Liver (tissue), 8 donors: ENCODE measurements at regions not wholly inside any gene's neighbourhood (a gene's known extent, or its start where the extent isn't known, plus 50 kb on each side); places are given as distances from the start of the nearest gene placed in this dataset.

Source experiments
- DNase-seq: peaks from one replicate; pipeline ENCODE4 v3.0.0-alpha.2; 2017; ENCODE audit warnings: low spot score
- H3K27ac ChIP-seq, 2 donors: one replicate each; pipeline ENCODE4 v1.7.0; 2013; ENCODE audit warnings: inconsistent platforms in 2 of 2, low read length in 2 of 2, control low read depth in 1 of 2, low read depth in 1 of 2, mild to moderate bottlenecking in 1 of 2
- H3K27me3 ChIP-seq, 4 donors: one replicate each; pipeline versions ENCODE4 v1.6.1 to v1.7.0; 2013; ENCODE audit warnings: low read length in 3 of 4, inconsistent platforms in 1 of 4, mild to moderate bottlenecking in 1 of 4, moderate library complexity in 1 of 4; ENCODE audit not compliant: control insufficient read depth in 4 of 4, insufficient read depth in 4 of 4
- H3K36me3 ChIP-seq, 4 donors: one replicate each; pipeline versions ENCODE4 v1.6.1 to v1.7.0; 2013; ENCODE audit warnings: low read length in 3 of 4, mild to moderate bottlenecking in 3 of 4, low read depth in 1 of 4, moderate library complexity in 1 of 4; ENCODE audit not compliant: control insufficient read depth in 4 of 4, insufficient read depth in 3 of 4
- H3K4me1 ChIP-seq, 4 donors: one replicate each; pipeline versions ENCODE4 v1.6.1 to v1.7.0; 2013; ENCODE audit warnings: low read length in 3 of 4, mild to moderate bottlenecking in 3 of 4, moderate library complexity in 1 of 4; ENCODE audit not compliant: control insufficient read depth in 4 of 4, insufficient read depth in 4 of 4
- H3K4me3 ChIP-seq, 3 donors: one replicate each; pipeline versions ENCODE4 v1.6.1 to v1.7.0; 2013; ENCODE audit warnings: low read length in 3 of 3, control low read depth in 1 of 3, low read depth in 1 of 3, mild to moderate bottlenecking in 1 of 3
- H3K9ac ChIP-seq, 2 donors: one replicate each; pipeline ENCODE4 v1.7.0; 2013; ENCODE audit warnings: low read length in 2 of 2, mild to moderate bottlenecking in 2 of 2, moderate library complexity in 2 of 2, control low read depth in 1 of 2, low read depth in 1 of 2
- H3K9me3 ChIP-seq, 4 donors: one replicate each; pipeline versions ENCODE4 v1.6.1 to v1.7.0; 2013; ENCODE audit warnings: low read length in 3 of 4; ENCODE audit not compliant: control insufficient read depth in 4 of 4
- EGR1 ChIP-seq, 2 donors: IDR thresholded peaks; 2 replicates each; pipeline ENCODE4 v1.6.1; 2016 to 2018; ENCODE audit warnings: antibody characterized with exemption in 2 of 2, low read depth in 2 of 2
- FOXA1 ChIP-seq: IDR thresholded peaks from 2 replicates; pipeline ENCODE4 v1.6.1; 2016; ENCODE audit warnings: antibody characterized with exemption
- FOXA2 ChIP-seq: IDR thresholded peaks from 2 replicates; pipeline ENCODE4 v1.6.1; 2016; ENCODE audit warnings: antibody characterized with exemption
- GABPA ChIP-seq, 2 donors: IDR thresholded peaks in 1 of 2; conservative IDR thresholded peaks in 1 of 2; 2 replicates each; pipeline ENCODE4 v1.6.1; 2016; ENCODE audit warnings: antibody characterized with exemption in 2 of 2, mild to moderate bottlenecking in 1 of 2, moderate library complexity in 1 of 2
- HNF4A ChIP-seq, 2 donors: conservative IDR thresholded peaks; 2 replicates each; pipeline ENCODE4 v1.6.1; 2016; ENCODE audit warnings: antibody characterized with exemption in 2 of 2, mild to moderate bottlenecking in 2 of 2
- HNF4G ChIP-seq: IDR thresholded peaks from 2 replicates; pipeline ENCODE4 v1.6.1; 2016; ENCODE audit warnings: antibody characterized with exemption
- JUND ChIP-seq, 2 donors: IDR thresholded peaks; 2 replicates each; pipeline ENCODE4 v1.6.1; 2016; ENCODE audit warnings: antibody characterized with exemption in 2 of 2
- NR2F2 ChIP-seq: IDR thresholded peaks from 2 replicates; pipeline ENCODE4 v1.6.1; 2016; ENCODE audit warnings: antibody characterized with exemption
- RAD21 ChIP-seq, 2 donors: IDR thresholded peaks; 2 replicates each; pipeline ENCODE4 v1.6.1; 2016; ENCODE audit warnings: antibody characterized with exemption in 2 of 2, mild to moderate bottlenecking in 2 of 2
- RXRA ChIP-seq, 2 donors: IDR thresholded peaks; 2 replicates each; pipeline ENCODE4 v1.6.1; 2017 to 2018; ENCODE audit warnings: antibody characterized with exemption in 2 of 2, mild to moderate bottlenecking in 1 of 2
- SP1 ChIP-seq: IDR thresholded peaks from 2 replicates; pipeline ENCODE4 v1.6.1; 2018; ENCODE audit warnings: antibody characterized with exemption, mild to moderate bottlenecking
- TAF1 ChIP-seq: conservative IDR thresholded peaks from 2 replicates; pipeline ENCODE4 v1.6.1; 2016; ENCODE audit warnings: antibody characterized with exemption, mild to moderate bottlenecking
- YY1 ChIP-seq: IDR thresholded peaks from 2 replicates; pipeline ENCODE4 v1.6.1; 2016; ENCODE audit warnings: antibody characterized with exemption, mild to moderate bottlenecking
- WGBS: extraction: QIAGEN DNeasy Blood & Tissue Kit; methylation state at CpG from one replicate; pipeline ENCODE4 v1.1.7; 2013; 5-methylcytosine and 5-hydroxymethylcytosine counted together
- TF ChIP-seq, protein P1 (sequence below): IDR thresholded peaks from 2 replicates; pipeline ENCODE4 v1.6.1; 2016; ENCODE audit warnings: antibody characterized with exemption
- TF ChIP-seq, protein P2 (sequence below): IDR thresholded peaks from 2 replicates; pipeline ENCODE4 v1.6.1; 2016; ENCODE audit warnings: antibody characterized with exemption
- TF ChIP-seq, protein P3 (sequence below): IDR thresholded peaks from 2 replicates; pipeline ENCODE4 v1.6.1; 2016; ENCODE audit warnings: antibody characterized with exemption, mild to moderate bottlenecking
- TF ChIP-seq, protein P4 (sequence below): fragments of 150-350 bp; IDR thresholded peaks from 2 replicates; pipeline ENCODE4 v1.5.1; 2017; ENCODE audit warnings: improper control_type of control experiment, low read depth, low read length; ENCODE audit not compliant: missing input control
- donor health status: healthy.
- donor health status: healthy.
- donor health status: healthy.
- donor health status: healthy.
- donor health status: healthy.

DNA sequence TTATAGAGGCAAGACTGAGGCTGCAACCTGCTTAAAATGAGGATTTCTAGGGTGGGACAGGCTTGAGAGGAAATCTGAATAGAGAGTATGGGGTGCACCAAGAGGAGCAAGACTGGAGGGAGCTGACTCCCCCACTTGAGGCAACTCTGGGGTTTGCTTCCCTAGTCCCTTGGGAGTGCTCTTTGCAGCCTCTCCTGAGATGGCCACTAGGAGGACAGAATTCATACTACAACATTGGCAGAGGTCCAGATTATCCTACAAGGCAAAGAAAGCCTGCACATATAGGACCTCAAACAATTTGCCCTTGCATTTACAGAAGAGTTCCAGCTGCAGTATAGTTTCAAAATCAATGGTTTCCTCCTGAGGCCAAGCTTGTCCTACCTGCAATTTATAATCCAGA is 830.9 kb downstream of the TECRL start:
- no peak overlapping the region for H3K4me3 ChIP-seq
- TF ChIP-seq EGR1 (IDR thresholded peaks at IDR 0.05; ENCODE audit: low read depth in 2 of 2) (no peak), HNF4A (conservative IDR thresholded peaks at IDR 0.05) (no peak), SP1 (no peak), RXRA (IDR thresholded peaks at IDR 0.05) (no peak), RAD21 (IDR thresholded peaks at IDR 0.05) (no peak), GABPA (IDR thresholded peaks at IDR 0.05 in 1 of 2, conservative IDR thresholded peaks at IDR 0.05 in 1 of 2) (no peak), YY1 (no peak), FOXA1 (no peak), HNF4G (no peak), TAF1 (no peak), NR2F2 (no peak), JUND (IDR thresholded peaks at IDR 0.05) (no peak), FOXA2 (no peak)
- TF ChIP-seq, protein P1, sequence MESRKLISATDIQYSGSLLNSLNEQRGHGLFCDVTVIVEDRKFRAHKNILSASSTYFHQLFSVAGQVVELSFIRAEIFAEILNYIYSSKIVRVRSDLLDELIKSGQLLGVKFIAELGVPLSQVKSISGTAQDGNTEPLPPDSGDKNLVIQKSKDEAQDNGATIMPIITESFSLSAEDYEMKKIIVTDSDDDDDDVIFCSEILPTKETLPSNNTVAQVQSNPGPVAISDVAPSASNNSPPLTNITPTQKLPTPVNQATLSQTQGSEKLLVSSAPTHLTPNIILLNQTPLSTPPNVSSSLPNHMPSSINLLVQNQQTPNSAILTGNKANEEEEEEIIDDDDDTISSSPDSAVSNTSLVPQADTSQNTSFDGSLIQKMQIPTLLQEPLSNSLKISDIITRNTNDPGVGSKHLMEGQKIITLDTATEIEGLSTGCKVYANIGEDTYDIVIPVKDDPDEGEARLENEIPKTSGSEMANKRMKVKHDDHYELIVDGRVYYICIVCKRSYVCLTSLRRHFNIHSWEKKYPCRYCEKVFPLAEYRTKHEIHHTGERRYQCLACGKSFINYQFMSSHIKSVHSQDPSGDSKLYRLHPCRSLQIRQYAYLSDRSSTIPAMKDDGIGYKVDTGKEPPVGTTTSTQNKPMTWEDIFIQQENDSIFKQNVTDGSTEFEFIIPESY: no peak
- TF ChIP-seq, protein P2, sequence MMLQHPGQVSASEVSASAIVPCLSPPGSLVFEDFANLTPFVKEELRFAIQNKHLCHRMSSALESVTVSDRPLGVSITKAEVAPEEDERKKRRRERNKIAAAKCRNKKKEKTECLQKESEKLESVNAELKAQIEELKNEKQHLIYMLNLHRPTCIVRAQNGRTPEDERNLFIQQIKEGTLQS: no peak
- TF ChIP-seq, protein P3, sequence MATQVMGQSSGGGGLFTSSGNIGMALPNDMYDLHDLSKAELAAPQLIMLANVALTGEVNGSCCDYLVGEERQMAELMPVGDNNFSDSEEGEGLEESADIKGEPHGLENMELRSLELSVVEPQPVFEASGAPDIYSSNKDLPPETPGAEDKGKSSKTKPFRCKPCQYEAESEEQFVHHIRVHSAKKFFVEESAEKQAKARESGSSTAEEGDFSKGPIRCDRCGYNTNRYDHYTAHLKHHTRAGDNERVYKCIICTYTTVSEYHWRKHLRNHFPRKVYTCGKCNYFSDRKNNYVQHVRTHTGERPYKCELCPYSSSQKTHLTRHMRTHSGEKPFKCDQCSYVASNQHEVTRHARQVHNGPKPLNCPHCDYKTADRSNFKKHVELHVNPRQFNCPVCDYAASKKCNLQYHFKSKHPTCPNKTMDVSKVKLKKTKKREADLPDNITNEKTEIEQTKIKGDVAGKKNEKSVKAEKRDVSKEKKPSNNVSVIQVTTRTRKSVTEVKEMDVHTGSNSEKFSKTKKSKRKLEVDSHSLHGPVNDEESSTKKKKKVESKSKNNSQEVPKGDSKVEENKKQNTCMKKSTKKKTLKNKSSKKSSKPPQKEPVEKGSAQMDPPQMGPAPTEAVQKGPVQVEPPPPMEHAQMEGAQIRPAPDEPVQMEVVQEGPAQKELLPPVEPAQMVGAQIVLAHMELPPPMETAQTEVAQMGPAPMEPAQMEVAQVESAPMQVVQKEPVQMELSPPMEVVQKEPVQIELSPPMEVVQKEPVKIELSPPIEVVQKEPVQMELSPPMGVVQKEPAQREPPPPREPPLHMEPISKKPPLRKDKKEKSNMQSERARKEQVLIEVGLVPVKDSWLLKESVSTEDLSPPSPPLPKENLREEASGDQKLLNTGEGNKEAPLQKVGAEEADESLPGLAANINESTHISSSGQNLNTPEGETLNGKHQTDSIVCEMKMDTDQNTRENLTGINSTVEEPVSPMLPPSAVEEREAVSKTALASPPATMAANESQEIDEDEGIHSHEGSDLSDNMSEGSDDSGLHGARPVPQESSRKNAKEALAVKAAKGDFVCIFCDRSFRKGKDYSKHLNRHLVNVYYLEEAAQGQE: no peak
- TF ChIP-seq, protein P4, sequence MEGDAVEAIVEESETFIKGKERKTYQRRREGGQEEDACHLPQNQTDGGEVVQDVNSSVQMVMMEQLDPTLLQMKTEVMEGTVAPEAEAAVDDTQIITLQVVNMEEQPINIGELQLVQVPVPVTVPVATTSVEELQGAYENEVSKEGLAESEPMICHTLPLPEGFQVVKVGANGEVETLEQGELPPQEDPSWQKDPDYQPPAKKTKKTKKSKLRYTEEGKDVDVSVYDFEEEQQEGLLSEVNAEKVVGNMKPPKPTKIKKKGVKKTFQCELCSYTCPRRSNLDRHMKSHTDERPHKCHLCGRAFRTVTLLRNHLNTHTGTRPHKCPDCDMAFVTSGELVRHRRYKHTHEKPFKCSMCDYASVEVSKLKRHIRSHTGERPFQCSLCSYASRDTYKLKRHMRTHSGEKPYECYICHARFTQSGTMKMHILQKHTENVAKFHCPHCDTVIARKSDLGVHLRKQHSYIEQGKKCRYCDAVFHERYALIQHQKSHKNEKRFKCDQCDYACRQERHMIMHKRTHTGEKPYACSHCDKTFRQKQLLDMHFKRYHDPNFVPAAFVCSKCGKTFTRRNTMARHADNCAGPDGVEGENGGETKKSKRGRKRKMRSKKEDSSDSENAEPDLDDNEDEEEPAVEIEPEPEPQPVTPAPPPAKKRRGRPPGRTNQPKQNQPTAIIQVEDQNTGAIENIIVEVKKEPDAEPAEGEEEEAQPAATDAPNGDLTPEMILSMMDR: no peak
- no peak overlapping the region for H3K27ac ChIP-seq
- no peaks in the 10 kb centered on the region for H3K4me1 ChIP-seq
- peaks cover 0 to 14% (median 0%) of the 10 kb centered on the region in 4 donors for H3K9me3 ChIP-seq
- H3K9ac ChIP-seq: no peak overlapping the region
- DNase-seq: no peak
- H3K27me3 ChIP-seq: no peaks in the 10 kb centered on the region
- H3K36me3 ChIP-seq: no peaks in the 10 kb centered on the region

GRCh38 chr4:63566658-63567057 is 842.6 kb downstream of the TECRL start:
- H3K36me3 ChIP-seq: no peaks in the 10 kb centered on the region
- TF ChIP-seq EGR1 (IDR thresholded peaks at IDR 0.05; ENCODE audit: low read depth in 2 of 2): no peak
- TF ChIP-seq RAD21 (IDR thresholded peaks at IDR 0.05): no peak
- no peak for TF ChIP-seq FOXA1
- no peak for TF ChIP-seq SP1
- TF ChIP-seq, protein P3: no peak
- TF ChIP-seq HNF4G: no peak
- no peak for TF ChIP-seq JUND (IDR thresholded peaks at IDR 0.05)
- TF ChIP-seq TAF1: no peak
- TF ChIP-seq RXRA (IDR thresholded peaks at IDR 0.05): no peak
- TF ChIP-seq HNF4A (conservative IDR thresholded peaks at IDR 0.05): no peak
- TF ChIP-seq, protein P2: no peak
- no peak for TF ChIP-seq FOXA2
- TF ChIP-seq, protein P4: no peak
- no peak for TF ChIP-seq GABPA (IDR thresholded peaks at IDR 0.05 in 1 of 2, conservative IDR thresholded peaks at IDR 0.05 in 1 of 2)
- no peak overlapping the region for H3K27ac ChIP-seq
- no peak overlapping the region for H3K4me3 ChIP-seq
- no peak for DNase-seq
- H3K9ac ChIP-seq: no peak overlapping the region
- no peaks in the 10 kb centered on the region for H3K4me1 ChIP-seq
- no peaks in the 10 kb centered on the region for H3K27me3 ChIP-seq
- no peaks in the 10 kb centered on the region for H3K9me3 ChIP-seq
- 40% methylated on average over 2 of the region's 2 CpGs for WGBS
